ENCODE measurements at regions not wholly inside any gene's neighbourhood (a gene's known extent, or its start where the extent isn't known, plus 50 kb on each side); places are given as distances from the start of the nearest gene placed in this dataset.

DNA sequence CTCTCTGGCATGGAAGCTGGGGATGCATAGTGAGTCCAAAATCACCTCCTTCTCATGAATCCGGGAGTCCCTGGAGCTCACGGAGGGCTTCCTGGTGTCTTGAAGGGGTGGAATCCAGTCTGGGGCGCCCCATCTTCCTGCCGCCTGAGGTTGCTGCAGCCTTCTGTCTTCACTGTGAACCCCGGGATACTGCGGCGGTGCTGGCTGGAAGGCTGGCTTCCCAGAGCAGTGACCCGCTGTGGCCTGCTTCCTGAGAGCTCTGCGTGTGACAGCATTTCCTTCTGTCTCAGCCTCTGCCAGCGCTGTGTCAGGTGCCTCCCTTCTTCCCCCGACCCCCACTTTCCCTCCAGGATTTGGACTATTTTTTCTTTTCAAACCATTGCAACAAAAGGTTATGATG lies 98.8 kb upstream of the STOX2 start:
- H3K27ac Mint-ChIP-seq = no peak overlapping the region
- DNase-seq (ENCODE audit: low spot score in 2 of 2, unreplicated experiment in 2 of 2) = no peak
- TF ChIP-seq, protein P1, sequence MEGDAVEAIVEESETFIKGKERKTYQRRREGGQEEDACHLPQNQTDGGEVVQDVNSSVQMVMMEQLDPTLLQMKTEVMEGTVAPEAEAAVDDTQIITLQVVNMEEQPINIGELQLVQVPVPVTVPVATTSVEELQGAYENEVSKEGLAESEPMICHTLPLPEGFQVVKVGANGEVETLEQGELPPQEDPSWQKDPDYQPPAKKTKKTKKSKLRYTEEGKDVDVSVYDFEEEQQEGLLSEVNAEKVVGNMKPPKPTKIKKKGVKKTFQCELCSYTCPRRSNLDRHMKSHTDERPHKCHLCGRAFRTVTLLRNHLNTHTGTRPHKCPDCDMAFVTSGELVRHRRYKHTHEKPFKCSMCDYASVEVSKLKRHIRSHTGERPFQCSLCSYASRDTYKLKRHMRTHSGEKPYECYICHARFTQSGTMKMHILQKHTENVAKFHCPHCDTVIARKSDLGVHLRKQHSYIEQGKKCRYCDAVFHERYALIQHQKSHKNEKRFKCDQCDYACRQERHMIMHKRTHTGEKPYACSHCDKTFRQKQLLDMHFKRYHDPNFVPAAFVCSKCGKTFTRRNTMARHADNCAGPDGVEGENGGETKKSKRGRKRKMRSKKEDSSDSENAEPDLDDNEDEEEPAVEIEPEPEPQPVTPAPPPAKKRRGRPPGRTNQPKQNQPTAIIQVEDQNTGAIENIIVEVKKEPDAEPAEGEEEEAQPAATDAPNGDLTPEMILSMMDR (IDR thresholded peaks at IDR 0.05; ENCODE audit: unreplicated experiment) = no peak
- H3K4me3 Mint-ChIP-seq = no peak overlapping the region
- peaks cover 2% of the 10 kb centered on the region for H3K36me3 Mint-ChIP-seq
- H3K9me3 Mint-ChIP-seq = peaks cover 4% of the 10 kb centered on the region
- H3K27me3 Mint-ChIP-seq (ENCODE audit: low read depth) = no peaks in the 10 kb centered on the region
- H3K4me1 Mint-ChIP-seq = peaks cover 20% of the 10 kb centered on the region

DNA sequence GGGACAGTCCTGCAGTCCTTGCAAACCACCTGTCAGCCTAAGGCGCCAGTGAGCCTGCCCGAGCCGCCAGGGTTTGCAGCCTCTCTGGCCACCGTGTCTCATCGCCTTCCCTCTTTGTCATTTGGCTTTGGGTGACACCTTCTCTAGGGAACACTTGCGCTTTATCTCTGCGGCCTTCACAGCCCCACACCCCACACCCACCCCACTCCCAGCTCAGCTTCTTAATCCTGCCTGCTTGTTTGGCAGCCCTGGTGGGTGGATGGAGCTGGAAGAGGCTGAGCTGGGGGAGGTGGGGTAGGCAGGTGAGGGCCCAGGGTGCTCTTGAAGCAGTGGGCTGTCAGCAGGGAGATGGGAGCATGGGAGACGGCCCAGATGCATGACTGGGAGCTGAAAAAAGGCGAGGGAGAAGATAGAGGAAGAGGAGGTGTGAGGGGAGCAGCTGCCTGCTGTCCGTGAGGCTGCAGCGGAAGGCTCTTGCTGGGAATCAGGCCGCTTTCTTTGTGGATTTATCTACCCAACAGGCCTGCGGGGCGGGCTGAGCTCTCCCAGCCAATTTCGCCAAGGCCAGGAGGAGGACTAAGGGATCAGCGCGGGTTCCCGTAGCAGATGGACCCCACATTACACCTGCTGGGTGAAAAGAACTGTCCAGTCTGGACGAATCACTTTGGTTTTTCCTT lies 97.5 kb upstream of the STOX2 start:
- TF ChIP-seq, protein P1 (IDR thresholded peaks at IDR 0.05; ENCODE audit: unreplicated experiment) = no peak
- Mint-ChIP-seq H3K27me3 (ENCODE audit: low read depth) (no peaks in the 10 kb centered on the region), H3K4me3 (no peak overlapping the region), H3K9me3 (peaks cover 4% of the 10 kb centered on the region), H3K36me3 (peaks cover 2% of the 10 kb centered on the region), H3K4me1 (peaks cover 14% of the 10 kb centered on the region), H3K27ac (peak overlapping the region; percentile 87)
- DNase-seq (ENCODE audit: low spot score in 2 of 2, unreplicated experiment in 2 of 2) = no peak

DNA sequence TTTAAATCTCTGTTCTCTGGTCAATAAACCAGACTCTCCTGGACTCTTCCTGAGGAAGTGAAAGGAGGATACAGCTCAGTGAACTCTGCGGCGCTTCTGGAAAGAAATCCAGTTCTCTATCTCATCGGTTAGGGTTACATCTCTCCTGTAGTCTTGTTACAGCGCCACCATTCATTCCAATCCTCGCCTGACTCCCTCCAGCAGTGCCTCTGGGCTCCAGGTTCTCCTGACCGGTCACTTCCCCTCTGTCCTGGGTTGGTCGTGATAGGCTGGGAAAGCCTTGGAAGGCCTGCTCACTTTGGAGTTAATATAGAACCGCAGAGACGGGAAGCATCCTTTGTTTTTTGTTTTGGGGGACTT lies 97.0 kb upstream of the STOX2 start:
- Mint-ChIP-seq H3K27ac (peak overlapping the region; percentile 87), H3K36me3 (peaks cover 2% of the 10 kb centered on the region)
- DNase-seq (ENCODE audit: low spot score in 2 of 2, unreplicated experiment in 2 of 2) = no peak

DNA sequence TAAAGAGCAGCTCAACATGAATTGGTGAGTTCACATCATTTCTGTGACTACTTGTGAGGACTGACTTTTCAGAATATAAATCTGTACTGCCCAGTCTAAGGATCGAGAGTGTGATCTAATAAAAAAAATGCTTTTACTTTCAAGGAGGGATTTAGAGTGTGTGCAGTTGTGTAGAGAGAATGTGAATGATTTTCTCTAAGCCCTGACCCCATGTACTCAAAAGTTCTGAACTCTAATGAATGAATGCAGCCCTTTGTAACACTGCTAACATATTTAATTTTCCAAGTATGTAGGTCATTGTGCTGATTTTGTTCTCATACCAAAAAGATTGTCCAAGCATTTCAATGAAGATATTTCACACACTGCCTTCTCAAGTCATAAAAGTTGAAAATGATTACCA lies 92.5 kb upstream of the STOX2 start:
- TF ChIP-seq, protein P1 (IDR thresholded peaks at IDR 0.05; ENCODE audit: unreplicated experiment) = no peak
- peaks cover 3% of the 10 kb centered on the region for H3K4me1 Mint-ChIP-seq
- H3K27ac Mint-ChIP-seq = peak overlapping the region; percentile 53

More for the DNA sequence above, 97.0 kb upstream of the STOX2 start:
- Mint-ChIP-seq H3K27me3 (ENCODE audit: low read depth) (no peaks in the 10 kb centered on the region), H3K4me1 (peaks cover 14% of the 10 kb centered on the region), H3K4me3 (no peak overlapping the region), H3K9me3 (no peaks in the 10 kb centered on the region)
- TF ChIP-seq, protein P1 (IDR thresholded peaks at IDR 0.05; ENCODE audit: unreplicated experiment) = no peak

DNA sequence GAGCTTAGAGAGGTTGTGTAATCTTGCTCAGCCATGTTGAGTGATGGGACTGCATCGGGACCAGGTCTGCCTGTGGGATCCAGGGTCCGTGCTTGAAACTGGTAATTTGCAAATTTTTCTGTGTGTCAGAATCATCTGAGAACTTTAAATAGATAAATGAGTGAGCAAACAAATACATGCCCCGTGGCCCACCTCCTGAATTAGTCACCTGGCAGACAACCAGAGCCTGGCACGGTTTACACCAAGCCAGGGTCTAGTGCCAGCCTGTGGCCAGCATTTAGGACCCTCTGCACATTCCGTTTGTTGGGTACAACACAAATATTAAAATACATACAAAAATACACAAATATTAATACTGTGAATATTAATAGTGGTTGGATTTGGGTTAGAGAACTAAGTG lies 90.6 kb upstream of the STOX2 start:
- H3K9me3 Mint-ChIP-seq = peaks cover 10% of the 10 kb centered on the region
- DNase-seq (ENCODE audit: low spot score in 2 of 2, unreplicated experiment in 2 of 2) = no peak
- no peak overlapping the region for H3K4me3 Mint-ChIP-seq
- peaks cover 20% of the 10 kb centered on the region for H3K36me3 Mint-ChIP-seq
- H3K27ac Mint-ChIP-seq = no peak overlapping the region
- H3K4me1 Mint-ChIP-seq = no peaks in the 10 kb centered on the region
- TF ChIP-seq, protein P1 (IDR thresholded peaks at IDR 0.05; ENCODE audit: unreplicated experiment) = no peak
- H3K27me3 Mint-ChIP-seq (ENCODE audit: low read depth) = no peaks in the 10 kb centered on the region

More for the DNA sequence above, 92.5 kb upstream of the STOX2 start:
- Mint-ChIP-seq H3K36me3 (peaks cover 15% of the 10 kb centered on the region), H3K27me3 (ENCODE audit: low read depth) (no peaks in the 10 kb centered on the region), H3K9me3 (peaks cover 10% of the 10 kb centered on the region), H3K4me3 (no peak overlapping the region)
- DNase-seq (ENCODE audit: low spot score in 2 of 2, unreplicated experiment in 2 of 2) = no peak
